Neural progenitor cell (in vitro differentiated cells): ENCODE measurements at regions not wholly inside any gene's neighbourhood (a gene's known extent, or its start where the extent isn't known, plus 50 kb on each side); places are given as distances from the start of the nearest gene placed in this dataset.

Experiments used
- DNase-seq: peaks from one replicate; pipeline ENCODE4 v3.0.0-alpha.2; 2016; ENCODE audit warnings: low spot score
- H2AFZ ChIP-seq: fragments of 200-600 bp; sonication (generic); replicated peaks from 2 replicates; pipeline ENCODE4 v1.6.1; 2016; ENCODE audit warnings: antibody characterized with exemption
- H3F3A ChIP-seq: fragments of 200-600 bp; sonication (generic); 2 replicates; pipeline ENCODE4 v1.6.1; 2016; ENCODE audit warnings: antibody characterized with exemption, low read depth
- H3K27ac ChIP-seq: fragments of 200-600 bp; sonication (generic); 2 replicates; pipeline ENCODE4 v1.5.1; 2016; ENCODE audit warnings: mild to moderate bottlenecking
- H3K27me3 ChIP-seq: fragments of 200-600 bp; sonication (generic); 2 replicates; pipeline ENCODE4 v1.6.1; 2016; ENCODE audit warnings: mild to moderate bottlenecking, moderate library complexity
- H3K36me3 ChIP-seq: fragments of 200-600 bp; sonication (generic); 2 replicates; pipeline ENCODE4 v1.5.1; 2016
- H3K4me1 ChIP-seq: fragments of 200-600 bp; sonication (generic); 2 replicates; pipeline ENCODE4 v1.6.1; 2016; ENCODE audit warnings: mixed run types
- H3K4me2 ChIP-seq: fragments of 200-600 bp; sonication (generic); 2 replicates; pipeline ENCODE4 v1.6.1; 2016
- H3K4me3 ChIP-seq: fragments of 200-600 bp; sonication (generic); 2 replicates; pipeline ENCODE4 v1.5.1; 2016
- H3K79me2 ChIP-seq: fragments of 200-600 bp; sonication (generic); 2 replicates; pipeline ENCODE4 v1.6.1; 2016; ENCODE audit warnings: low read depth
- H3K9ac ChIP-seq: fragments of 200-600 bp; sonication (generic); 2 replicates; pipeline ENCODE4 v1.6.1; 2016
- H3K9me3 ChIP-seq: fragments of 200-600 bp; sonication (generic); 2 replicates; pipeline ENCODE4 v1.5.1; 2016; ENCODE audit warnings: low read depth
- H4K20me1 ChIP-seq: fragments of 200-600 bp; sonication (generic); 2 replicates; pipeline ENCODE4 v1.6.1; 2016; ENCODE audit warnings: low read depth
- H3K27ac Mint-ChIP-seq: 3 replicates; pipeline ENCODE4 v1.8.0; 2021; ENCODE audit warnings: mixed read lengths
- H3K27me3 Mint-ChIP-seq: 2 replicates; pipeline ENCODE4 v1.8.0; 2022; ENCODE audit warnings: low read depth, mild to moderate bottlenecking, inconsistent platforms, moderate library complexity, mixed read lengths; ENCODE audit not compliant: insufficient read depth
- H3K36me3 Mint-ChIP-seq: 3 replicates; pipeline ENCODE4 v1.8.0; 2021; ENCODE audit warnings: mixed read lengths
- H3K4me1 Mint-ChIP-seq: 3 replicates; pipeline ENCODE4 v1.8.0; 2021; ENCODE audit warnings: mixed read lengths
- H3K4me3 Mint-ChIP-seq: 3 replicates; pipeline ENCODE4 v1.8.0; 2021; ENCODE audit warnings: mild to moderate bottlenecking, moderate library complexity, mixed read lengths
- H3K9me3 Mint-ChIP-seq: 3 replicates; pipeline ENCODE4 v1.8.0; 2020; ENCODE audit warnings: mixed read lengths
- EZH2 ChIP-seq: fragments of 200-600 bp; sonication (generic); IDR thresholded peaks from 2 replicates; pipeline ENCODE4 v1.6.1; 2017; ENCODE audit warnings: antibody characterized with exemption, mild to moderate bottlenecking, moderate library complexity
- EZH2phosphoT487 ChIP-seq: fragments of 200-600 bp; sonication (generic); IDR thresholded peaks from 2 replicates; pipeline ENCODE4 v1.6.1; 2017; ENCODE audit warnings: antibody characterized with exemption
- TF ChIP-seq, protein P1 (sequence below): fragments of 200-600 bp; sonication (generic); IDR thresholded peaks from 2 replicates; pipeline ENCODE4 v1.5.1; 2017; ENCODE audit warnings: antibody characterized with exemption, mild to moderate bottlenecking

GRCh38 chr1:47569261-47569660, 131.4 kb downstream of the FOXD2 start:
- Histone ChIP-seq H3K4me2 (no peak overlapping the region), H3K79me2 (no peaks in the 10 kb centered on the region), H3K4me1 (peaks cover 16% of the 10 kb centered on the region), H3K4me3 (no peak overlapping the region), H2AFZ (no peak overlapping the region), H4K20me1 (no peaks in the 10 kb centered on the region), H3K36me3 (no peaks in the 10 kb centered on the region), H3K27ac (no peak overlapping the region), H3K9ac (no peak overlapping the region), H3K9me3 (no peaks in the 10 kb centered on the region), H3F3A (no peaks in the 10 kb centered on the region), H3K27me3 (no peaks in the 10 kb centered on the region)
- H3K4me1 Mint-ChIP-seq, result peaks cover 28% of the 10 kb centered on the region
- TF ChIP-seq, protein P1, sequence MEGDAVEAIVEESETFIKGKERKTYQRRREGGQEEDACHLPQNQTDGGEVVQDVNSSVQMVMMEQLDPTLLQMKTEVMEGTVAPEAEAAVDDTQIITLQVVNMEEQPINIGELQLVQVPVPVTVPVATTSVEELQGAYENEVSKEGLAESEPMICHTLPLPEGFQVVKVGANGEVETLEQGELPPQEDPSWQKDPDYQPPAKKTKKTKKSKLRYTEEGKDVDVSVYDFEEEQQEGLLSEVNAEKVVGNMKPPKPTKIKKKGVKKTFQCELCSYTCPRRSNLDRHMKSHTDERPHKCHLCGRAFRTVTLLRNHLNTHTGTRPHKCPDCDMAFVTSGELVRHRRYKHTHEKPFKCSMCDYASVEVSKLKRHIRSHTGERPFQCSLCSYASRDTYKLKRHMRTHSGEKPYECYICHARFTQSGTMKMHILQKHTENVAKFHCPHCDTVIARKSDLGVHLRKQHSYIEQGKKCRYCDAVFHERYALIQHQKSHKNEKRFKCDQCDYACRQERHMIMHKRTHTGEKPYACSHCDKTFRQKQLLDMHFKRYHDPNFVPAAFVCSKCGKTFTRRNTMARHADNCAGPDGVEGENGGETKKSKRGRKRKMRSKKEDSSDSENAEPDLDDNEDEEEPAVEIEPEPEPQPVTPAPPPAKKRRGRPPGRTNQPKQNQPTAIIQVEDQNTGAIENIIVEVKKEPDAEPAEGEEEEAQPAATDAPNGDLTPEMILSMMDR, result no peak
- no peak for TF ChIP-seq EZH2phosphoT487
- H3K9me3 Mint-ChIP-seq, result no peaks in the 10 kb centered on the region
- no peak overlapping the region for H3K4me3 Mint-ChIP-seq
- no peak for DNase-seq
- H3K27me3 Mint-ChIP-seq, result peaks cover 12% of the 10 kb centered on the region
- H3K27ac Mint-ChIP-seq, result no peak overlapping the region
- no peaks in the 10 kb centered on the region for H3K36me3 Mint-ChIP-seq

DNA sequence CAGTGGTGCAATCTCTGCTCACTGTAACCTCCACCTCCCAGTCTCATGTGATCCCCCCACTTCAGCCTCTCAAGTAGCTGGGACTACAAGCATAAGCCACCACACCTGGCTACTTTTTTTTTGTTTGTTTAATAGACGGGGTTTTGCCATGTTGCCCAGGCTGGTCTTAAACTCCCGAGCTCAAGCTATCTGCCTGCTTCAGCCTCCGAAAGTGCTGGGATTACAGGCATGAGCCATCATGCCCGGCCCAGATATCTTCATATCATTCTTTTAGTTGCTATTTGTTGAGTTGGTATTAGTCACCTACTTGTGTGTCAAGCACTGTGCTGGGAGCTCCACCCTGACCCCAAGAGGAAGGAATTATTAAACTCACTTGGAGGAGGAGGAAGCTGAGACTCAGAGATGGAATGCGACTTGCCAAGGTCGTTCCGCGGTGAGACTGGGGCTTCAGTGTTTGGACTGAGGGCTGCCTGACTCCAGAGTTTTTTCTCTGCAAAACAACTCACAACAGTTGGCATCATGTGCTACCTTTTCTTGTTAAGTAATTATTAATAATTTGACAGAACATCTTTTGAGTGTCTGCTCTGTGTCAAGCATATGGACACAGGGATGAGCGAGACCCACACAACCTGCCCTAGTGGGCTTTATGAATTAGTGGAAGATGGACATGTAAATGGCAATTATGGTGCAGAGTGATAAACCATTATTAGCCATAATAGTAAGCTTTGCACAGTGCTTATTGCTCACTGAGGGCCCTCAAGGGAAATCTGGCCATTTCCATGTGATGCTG, 132.0 kb downstream of the FOXD2 start:
- Mint-ChIP-seq H3K27ac (no peak overlapping the region), H3K4me3 (no peak overlapping the region), H3K27me3 (peaks cover 12% of the 10 kb centered on the region), H3K36me3 (no peaks in the 10 kb centered on the region), H3K4me1 (peaks cover 25% of the 10 kb centered on the region), H3K9me3 (no peaks in the 10 kb centered on the region)
- Histone ChIP-seq H3K4me2 (no peak overlapping the region), H3K27ac (no peak overlapping the region), H3K27me3 (no peaks in the 10 kb centered on the region), H4K20me1 (no peaks in the 10 kb centered on the region), H3K36me3 (no peaks in the 10 kb centered on the region), H3K9ac (no peak overlapping the region), H3K4me3 (no peak overlapping the region), H3K4me1 (peaks cover 11% of the 10 kb centered on the region), H3F3A (no peaks in the 10 kb centered on the region), H3K9me3 (no peaks in the 10 kb centered on the region), H2AFZ (no peak overlapping the region), H3K79me2 (no peaks in the 10 kb centered on the region)
- TF ChIP-seq, protein P1, result peak; percentile 48
- no peak for TF ChIP-seq EZH2phosphoT487
- DNase-seq, result peak; percentile 65

GRCh38 chr1:47571161-47571560, 133.3 kb downstream of the FOXD2 start:
- no peak overlapping the region for H2AFZ ChIP-seq
- H3K27me3 ChIP-seq, result no peaks in the 10 kb centered on the region
- no peak overlapping the region for H3K4me3 Mint-ChIP-seq
- H4K20me1 ChIP-seq, result no peaks in the 10 kb centered on the region
- no peaks in the 10 kb centered on the region for H3K36me3 Mint-ChIP-seq
- H3K79me2 ChIP-seq, result no peaks in the 10 kb centered on the region
- no peak overlapping the region for H3K27ac ChIP-seq
- no peaks in the 10 kb centered on the region for H3K9me3 ChIP-seq
- no peak overlapping the region for H3K4me3 ChIP-seq
- no peaks in the 10 kb centered on the region for H3K9me3 Mint-ChIP-seq
- H3K36me3 ChIP-seq, result no peaks in the 10 kb centered on the region
- TF ChIP-seq EZH2phosphoT487, result no peak
- TF ChIP-seq EZH2, result no peak
- TF ChIP-seq, protein P1, result no peak
- peaks cover 11% of the 10 kb centered on the region for H3K4me1 ChIP-seq
- H3K4me1 Mint-ChIP-seq, result peaks cover 31% of the 10 kb centered on the region
- H3F3A ChIP-seq, result no peaks in the 10 kb centered on the region
- no peak overlapping the region for H3K4me2 ChIP-seq
- H3K27ac Mint-ChIP-seq, result no peak overlapping the region
- no peak overlapping the region for H3K9ac ChIP-seq
- no peak for DNase-seq
- H3K27me3 Mint-ChIP-seq, result peaks cover 17% of the 10 kb centered on the region
